BE2C (cell line): ENCODE measurements at regions not wholly inside any gene's neighbourhood (a gene's known extent, or its start where the extent isn't known, plus 50 kb on each side); places are given as distances from the start of the nearest gene placed in this dataset.

ENCODE experiments used
- DNase-seq: peaks from one replicate; pipeline ENCODE4 v3.0.0-alpha.2; 2020
- H3K27me3 ChIP-seq: fragments of 250-450 bp; sonication (Bioruptor Pico); 2 replicates; pipeline ENCODE4 v1.5.1; 2020; ENCODE audit warnings: mild to moderate bottlenecking
- H3K36me3 ChIP-seq: fragments of 250-450 bp; sonication (Bioruptor Pico); 2 replicates; pipeline ENCODE4 v1.5.1; 2020; ENCODE audit warnings: mild to moderate bottlenecking
- H3K4me1 ChIP-seq: fragments of 250-450 bp; sonication (Bioruptor Pico); 2 replicates; pipeline ENCODE4 v1.5.1; 2020
- H3K4me3 ChIP-seq: 2 replicates; pipeline ENCODE4 v1.5.1; 2011; ENCODE audit warnings: low read depth, low read length
- H3K9me3 ChIP-seq: fragments of 250-450 bp; sonication (Bioruptor Pico); 2 replicates; pipeline ENCODE4 v1.5.1; 2020
- CTCF ChIP-seq: IDR thresholded peaks from 2 replicates; pipeline ENCODE4 v1.5.1; 2012; ENCODE audit warnings: mild to moderate bottlenecking, low read depth, low read length

GRCh38 chr6:146890644-146891434 is 292.1 kb downstream of the ADGB start:
- Histone ChIP-seq H3K27me3 (no peaks in the 10 kb centered on the region), H3K4me3 (no peak overlapping the region), H3K4me1 (no peaks in the 10 kb centered on the region; the same call in 1 of the 2 replicates), H3K36me3 (no peaks in the 10 kb centered on the region), H3K9me3 (no peaks in the 10 kb centered on the region)
- DNase-seq: no peak
- peak; percentile 28 for TF ChIP-seq CTCF

DNA sequence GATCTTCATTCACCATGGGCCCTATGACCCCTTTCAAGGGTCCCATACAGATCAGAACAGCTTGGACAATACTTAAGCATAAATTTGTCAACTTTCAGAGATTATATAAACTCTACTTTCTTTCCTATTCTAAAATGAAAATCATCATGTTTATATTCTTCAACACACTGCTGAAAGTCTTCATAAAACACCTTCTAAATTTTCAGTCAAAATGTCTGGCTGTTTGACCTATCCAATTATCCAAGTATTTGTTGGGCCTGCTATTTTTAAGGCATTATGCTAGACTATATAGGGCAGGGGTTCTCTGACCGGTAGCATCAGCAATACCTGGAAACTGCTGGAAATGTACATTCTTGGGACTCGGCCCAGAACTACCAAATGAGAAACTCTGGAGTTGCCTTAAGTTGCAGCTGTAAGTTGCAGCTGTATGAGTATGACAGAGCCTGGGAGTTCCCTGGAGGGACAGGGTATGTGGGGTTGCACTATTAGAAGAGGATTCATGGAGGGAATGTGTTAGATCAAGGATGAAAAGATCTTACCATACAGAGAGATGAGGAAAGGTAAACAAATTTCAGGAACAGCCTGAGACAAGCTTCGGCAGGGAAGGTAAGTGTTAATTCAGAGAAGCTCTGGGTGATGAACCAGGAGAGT is 293.0 kb downstream of the ADGB start:
- no peak for TF ChIP-seq CTCF
- no peak overlapping the region for H3K4me3 ChIP-seq

DNA sequence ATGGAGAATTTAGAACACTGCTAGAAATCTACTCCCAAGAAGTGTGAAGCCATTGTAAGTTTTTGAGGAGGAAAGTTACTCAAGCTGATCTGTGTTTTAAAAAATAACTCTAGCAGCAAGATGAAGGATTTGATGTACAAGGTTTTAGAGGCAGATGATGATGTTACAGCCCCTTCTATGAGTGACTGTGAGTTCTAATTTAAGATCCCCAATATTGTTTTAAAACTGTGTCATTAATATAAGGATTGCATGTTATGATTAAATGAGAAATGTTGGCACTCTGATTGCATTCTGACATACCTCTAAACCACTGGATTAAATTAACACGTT is 293.5 kb downstream of the ADGB start:
- DNase-seq: no peak
- H3K4me1 ChIP-seq: no peaks in the 10 kb centered on the region; the same call in 1 of the 2 replicates
- no peaks in the 10 kb centered on the region for H3K9me3 ChIP-seq
- no peak for TF ChIP-seq CTCF
- no peaks in the 10 kb centered on the region for H3K27me3 ChIP-seq
- H3K4me3 ChIP-seq: no peak overlapping the region
- H3K36me3 ChIP-seq: no peaks in the 10 kb centered on the region

More for the DNA sequence above, 293.0 kb downstream of the ADGB start:
- H3K36me3 ChIP-seq: no peaks in the 10 kb centered on the region
- H3K4me1 ChIP-seq: no peaks in the 10 kb centered on the region; the same call in 1 of the 2 replicates
- DNase-seq: no peak
- H3K27me3 ChIP-seq: no peaks in the 10 kb centered on the region
- H3K9me3 ChIP-seq: no peaks in the 10 kb centered on the region

- no peaks in the 10 kb centered on the region for H3K36me3 ChIP-seq
- DNase-seq: no peak
- H3K4me3 ChIP-seq: no peak overlapping the region
- H3K4me1 ChIP-seq: no peaks in the 10 kb centered on the region; the same call in 1 of the 2 replicates
- TF ChIP-seq CTCF: no peak
- H3K9me3 ChIP-seq: no peaks in the 10 kb centered on the region
- no peaks in the 10 kb centered on the region for H3K27me3 ChIP-seq
Observed at GRCh38 chr6:146892613-146893401, 294.0 kb downstream of the ADGB start.

DNA sequence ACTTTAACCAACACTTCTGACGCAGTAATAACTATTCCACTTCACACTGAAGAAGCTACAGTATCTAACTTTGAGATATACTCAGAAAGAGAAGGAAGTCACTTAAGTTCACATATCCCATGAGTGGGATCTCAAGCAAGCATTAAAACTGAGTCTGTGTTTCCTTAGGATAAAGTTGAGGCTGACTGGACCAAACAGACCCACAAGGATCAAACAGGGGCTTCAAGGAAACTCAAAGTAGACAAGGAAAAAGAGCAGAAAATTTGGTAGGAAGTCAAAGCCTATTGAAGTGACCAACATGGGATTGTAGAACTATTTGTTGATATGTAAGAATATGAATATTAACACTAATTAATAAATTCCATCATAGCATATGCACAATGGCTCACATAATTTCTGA is 294.9 kb downstream of the ADGB start:
- Histone ChIP-seq H3K27me3 (no peaks in the 10 kb centered on the region), H3K36me3 (no peaks in the 10 kb centered on the region), H3K4me3 (no peak overlapping the region), H3K4me1 (no peaks in the 10 kb centered on the region; the same call in 1 of the 2 replicates), H3K9me3 (no peaks in the 10 kb centered on the region)
- TF ChIP-seq CTCF: no peak
- no peak for DNase-seq
